ENCODE measurements at regions not wholly inside any gene's neighbourhood (a gene's known extent, or its start where the extent isn't known, plus 50 kb on each side); places are given as distances from the start of the nearest gene placed in this dataset.

- TF ChIP-seq POLR2A (IDR thresholded peaks at IDR 0.05) (no peak), CTCF (IDR thresholded peaks at IDR 0.05) (no peak), POLR2AphosphoS5 (IDR thresholded peaks at IDR 0.05) (no peak)
These were observed 101.1 kb downstream of the NUF2 start for GRCh38 chr1:163422738-163423404.
